WTC11 (cell line): ENCODE measurements at regions not wholly inside any gene's neighbourhood (a gene's known extent, or its start where the extent isn't known, plus 50 kb on each side); places are given as distances from the start of the nearest gene placed in this dataset.

Source experiments
- ATAC-seq: fragments of 200-7000 bp; cut with Tn5 transposase; 2 replicates; pipeline ENCODE4 v1.10.0; 2021; ENCODE audit warnings: mild to moderate bottlenecking, moderate library complexity
- CTCF ChIA-PET: fragments of 300-600 bp; sonication (Branson Sonifier 250); formaldehyde crosslinking; loops from one replicate; lab custom pipeline; 2021; ENCODE audit warnings: antibody characterized with exemption; lab: Charles Lee
- POLR2A ChIA-PET: fragments of 350-600 bp; sonication (Branson Sonifier 250); formaldehyde crosslinking; loops from one replicate; lab custom pipeline; 2021; ENCODE audit warnings: antibody characterized with exemption; lab: Charles Lee
- DNase-seq: peaks from one replicate; pipeline ENCODE4 v3.0.0; 2021; ENCODE audit warnings: low spot score
- H3K27ac Mint-ChIP-seq: 2 replicates; pipeline ENCODE4 v1.8.0; 2021; ENCODE audit warnings: mixed read lengths
- H3K27me3 Mint-ChIP-seq: 2 replicates; pipeline ENCODE4 v1.8.0; 2021; ENCODE audit warnings: low read depth, mild to moderate bottlenecking, moderate library complexity, mixed read lengths
- H3K36me3 Mint-ChIP-seq: 2 replicates; pipeline ENCODE4 v1.8.0; 2021; ENCODE audit warnings: mixed read lengths
- H3K4me1 Mint-ChIP-seq: 2 replicates; pipeline ENCODE4 v1.8.0; 2022; ENCODE audit warnings: mixed read lengths
- H3K4me3 Mint-ChIP-seq: 2 replicates; pipeline ENCODE4 v1.8.0; 2021; ENCODE audit warnings: mild to moderate bottlenecking, moderate library complexity, mixed read lengths
- H3K9me3 Mint-ChIP-seq: 2 replicates; pipeline ENCODE4 v1.8.0; 2021; ENCODE audit warnings: mixed read lengths
- CREB1 ChIP-seq: sonication (generic); formaldehyde crosslinking; IDR thresholded peaks from 2 replicates; pipeline ENCODE4 v1.8.0; 2023; ENCODE audit warnings: mild to moderate bottlenecking, missing genetic modification reagents
- CREM ChIP-seq: sonication (generic); formaldehyde crosslinking; IDR thresholded peaks from 2 replicates; pipeline ENCODE4 v1.8.1; 2022; ENCODE audit warnings: mild to moderate bottlenecking, missing genetic modification reagents, moderate library complexity
- E2F4 ChIP-seq: sonication (generic); formaldehyde crosslinking; IDR thresholded peaks from 2 replicates; pipeline ENCODE4 v1.8.1; 2022; ENCODE audit warnings: low read depth, mild to moderate bottlenecking, moderate library complexity, missing genetic modification reagents, borderline replicate concordance
- FOXK1 ChIP-seq: sonication (generic); formaldehyde crosslinking; IDR thresholded peaks from 2 replicates; pipeline ENCODE4 v1.8.0; 2022; ENCODE audit warnings: mild to moderate bottlenecking, moderate library complexity, missing genetic modification reagents
- GTF2I ChIP-seq: fragments of 250-450 bp; sonication (Bioruptor Pico); conservative IDR thresholded peaks from 2 replicates; pipeline ENCODE4 v1.4.0; 2021; ENCODE audit warnings: mild to moderate bottlenecking
- IRF1 ChIP-seq: sonication (generic); formaldehyde crosslinking; IDR thresholded peaks from 2 replicates; pipeline ENCODE4 v1.8.0; 2023; ENCODE audit warnings: missing genetic modification reagents
- MLX ChIP-seq: sonication (generic); formaldehyde crosslinking; IDR thresholded peaks from 2 replicates; pipeline ENCODE4 v1.8.1; 2023; ENCODE audit warnings: mild to moderate bottlenecking, missing genetic modification reagents, moderate library complexity
- MXD4 ChIP-seq: fragments of 250-450 bp; sonication (Bioruptor Pico); IDR thresholded peaks from 2 replicates; pipeline ENCODE4 v1.8.0; 2021; ENCODE audit warnings: mild to moderate bottlenecking, moderate library complexity, borderline replicate concordance
- NFATC4 ChIP-seq: fragments of 250-450 bp; sonication (Bioruptor Pico); IDR thresholded peaks from 2 replicates; pipeline ENCODE4 v1.9.0; 2021; ENCODE audit warnings: mild to moderate bottlenecking
- NR2C2 ChIP-seq: sonication (generic); formaldehyde crosslinking; IDR thresholded peaks from 2 replicates; pipeline ENCODE4 v1.8.0; 2022; ENCODE audit warnings: mild to moderate bottlenecking, missing genetic modification reagents
- RORB ChIP-seq: fragments of 250-450 bp; sonication (Bioruptor Pico); IDR thresholded peaks from 2 replicates; pipeline ENCODE4 v1.9.0; 2021; ENCODE audit warnings: mild to moderate bottlenecking
- SMAD3 ChIP-seq: sonication (generic); formaldehyde crosslinking; IDR thresholded peaks from 2 replicates; pipeline ENCODE4 v1.8.0; 2022; ENCODE audit warnings: missing genetic modification reagents, mild to moderate bottlenecking, borderline replicate concordance
- ZBTB43 ChIP-seq: sonication (generic); formaldehyde crosslinking; IDR thresholded peaks from 2 replicates; pipeline ENCODE4 v1.8.1; 2023; ENCODE audit warnings: mild to moderate bottlenecking, missing genetic modification reagents
- ZNF396 ChIP-seq: fragments of 250-450 bp; sonication (Bioruptor Pico); IDR thresholded peaks from 2 replicates; pipeline ENCODE4 v1.8.0; 2021; ENCODE audit warnings: mild to moderate bottlenecking, moderate library complexity, borderline replicate concordance
- ZNF425 ChIP-seq: fragments of 250-450 bp; sonication (Bioruptor Pico); conservative IDR thresholded peaks from 2 replicates; pipeline ENCODE4 v1.9.0; 2021; ENCODE audit warnings: mild to moderate bottlenecking
- ZNF671 ChIP-seq: fragments of 250-450 bp; sonication (Bioruptor Pico); IDR thresholded peaks from 2 replicates; pipeline ENCODE4 v1.8.0; 2021; ENCODE audit warnings: mild to moderate bottlenecking
- TF ChIP-seq, protein P1 (sequence below): sonication (generic); formaldehyde crosslinking; IDR thresholded peaks from 2 replicates; pipeline ENCODE4 v1.8.1; 2023; ENCODE audit warnings: mild to moderate bottlenecking, missing genetic modification reagents
- TF ChIP-seq, protein P2 (sequence below): fragments of 250-450 bp; sonication (Bioruptor Pico); IDR thresholded peaks from 2 replicates; pipeline ENCODE4 v1.9.0; 2021; ENCODE audit warnings: mild to moderate bottlenecking, borderline replicate concordance

- Mint-ChIP-seq H3K27me3 (no peaks in the 10 kb centered on the region), H3K27ac (no peak overlapping the region), H3K4me1 (no peaks in the 10 kb centered on the region), H3K4me3 (no peak overlapping the region), H3K36me3 (no peaks in the 10 kb centered on the region), H3K9me3 (no peaks in the 10 kb centered on the region)
- ChIA-PET CTCF (no interaction called here), POLR2A (no interaction called here)
- ATAC-seq (no peak), DNase-seq (no peak)
- TF ChIP-seq ZNF396 (CRISPR knock-in tag) = no peak
- TF ChIP-seq IRF1 (CRISPR knock-in tag) = no peak
- no peak for TF ChIP-seq SMAD3 (CRISPR knock-in tag)
- TF ChIP-seq MLX (CRISPR knock-in tag) = no peak
- TF ChIP-seq RORB = no peak
- TF ChIP-seq GTF2I (CRISPR knock-in tag) = no peak
- TF ChIP-seq ZNF671 (CRISPR knock-in tag) = no peak
- TF ChIP-seq, protein P1, sequence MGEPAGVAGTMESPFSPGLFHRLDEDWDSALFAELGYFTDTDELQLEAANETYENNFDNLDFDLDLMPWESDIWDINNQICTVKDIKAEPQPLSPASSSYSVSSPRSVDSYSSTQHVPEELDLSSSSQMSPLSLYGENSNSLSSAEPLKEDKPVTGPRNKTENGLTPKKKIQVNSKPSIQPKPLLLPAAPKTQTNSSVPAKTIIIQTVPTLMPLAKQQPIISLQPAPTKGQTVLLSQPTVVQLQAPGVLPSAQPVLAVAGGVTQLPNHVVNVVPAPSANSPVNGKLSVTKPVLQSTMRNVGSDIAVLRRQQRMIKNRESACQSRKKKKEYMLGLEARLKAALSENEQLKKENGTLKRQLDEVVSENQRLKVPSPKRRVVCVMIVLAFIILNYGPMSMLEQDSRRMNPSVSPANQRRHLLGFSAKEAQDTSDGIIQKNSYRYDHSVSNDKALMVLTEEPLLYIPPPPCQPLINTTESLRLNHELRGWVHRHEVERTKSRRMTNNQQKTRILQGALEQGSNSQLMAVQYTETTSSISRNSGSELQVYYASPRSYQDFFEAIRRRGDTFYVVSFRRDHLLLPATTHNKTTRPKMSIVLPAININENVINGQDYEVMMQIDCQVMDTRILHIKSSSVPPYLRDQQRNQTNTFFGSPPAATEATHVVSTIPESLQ (CRISPR knock-in tag) = no peak
These were observed 384.7 kb downstream of the ANXA1 start for GRCh38 chr9:73536403-73536802.

GRCh38 chr9:73537561-73537960 lies 385.9 kb downstream of the ANXA1 start:
- CTCF ChIA-PET = no interaction called here
- no peak for ATAC-seq
- Mint-ChIP-seq H3K27me3 (no peaks in the 10 kb centered on the region), H3K4me1 (no peaks in the 10 kb centered on the region), H3K36me3 (no peaks in the 10 kb centered on the region), H3K27ac (no peak overlapping the region), H3K9me3 (no peaks in the 10 kb centered on the region), H3K4me3 (no peak overlapping the region)
- DNase-seq = no peak
- POLR2A ChIA-PET = no interaction called here
- TF ChIP-seq FOXK1 (no peak), CREM (CRISPR knock-in tag) (no peak), MLX (CRISPR knock-in tag) (no peak), ZBTB43 (CRISPR knock-in tag) (no peak), MXD4 (CRISPR knock-in tag) (no peak), ZNF425 (CRISPR knock-in tag) (no peak), NFATC4 (CRISPR knock-in tag) (no peak), NR2C2 (CRISPR knock-in tag) (no peak)

DNA sequence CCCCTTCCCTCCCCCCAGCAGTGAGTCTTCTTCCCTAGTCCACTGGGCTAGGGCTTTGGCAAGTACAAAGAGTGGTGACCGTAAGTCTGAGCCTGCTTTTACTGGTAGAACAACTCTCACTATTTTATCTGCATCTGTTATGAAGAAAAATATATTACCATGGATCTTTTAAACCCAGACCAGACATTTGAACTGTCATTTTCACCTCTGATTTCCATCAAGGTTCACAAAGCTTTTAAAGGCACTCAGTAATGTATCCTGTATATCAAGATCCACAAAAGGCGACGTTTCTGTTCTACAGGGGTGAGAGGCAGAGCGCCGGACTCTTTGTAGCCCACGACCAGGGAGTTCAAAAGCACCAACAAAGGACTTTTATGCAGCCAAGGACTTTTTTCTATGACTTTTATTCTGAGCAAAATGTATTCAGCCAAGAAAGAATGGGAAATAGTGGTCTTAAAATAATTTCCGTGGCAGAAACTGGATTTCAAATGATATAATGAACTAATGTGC lies 388.3 kb downstream of the ANXA1 start:
- H3K9me3 Mint-ChIP-seq = no peaks in the 10 kb centered on the region
- no peak overlapping the region for H3K4me3 Mint-ChIP-seq
- H3K4me1 Mint-ChIP-seq = no peaks in the 10 kb centered on the region
- no peaks in the 10 kb centered on the region for H3K27me3 Mint-ChIP-seq
- ATAC-seq = no peak
- no peaks in the 10 kb centered on the region for H3K36me3 Mint-ChIP-seq
- POLR2A ChIA-PET = no interaction called here
- DNase-seq = no peak
- no peak overlapping the region for H3K27ac Mint-ChIP-seq
- CTCF ChIA-PET = no interaction called here
- TF ChIP-seq RORB (no peak), E2F4 (CRISPR knock-in tag) (no peak), CREB1 (CRISPR knock-in tag) (no peak)
- TF ChIP-seq, protein P2, sequence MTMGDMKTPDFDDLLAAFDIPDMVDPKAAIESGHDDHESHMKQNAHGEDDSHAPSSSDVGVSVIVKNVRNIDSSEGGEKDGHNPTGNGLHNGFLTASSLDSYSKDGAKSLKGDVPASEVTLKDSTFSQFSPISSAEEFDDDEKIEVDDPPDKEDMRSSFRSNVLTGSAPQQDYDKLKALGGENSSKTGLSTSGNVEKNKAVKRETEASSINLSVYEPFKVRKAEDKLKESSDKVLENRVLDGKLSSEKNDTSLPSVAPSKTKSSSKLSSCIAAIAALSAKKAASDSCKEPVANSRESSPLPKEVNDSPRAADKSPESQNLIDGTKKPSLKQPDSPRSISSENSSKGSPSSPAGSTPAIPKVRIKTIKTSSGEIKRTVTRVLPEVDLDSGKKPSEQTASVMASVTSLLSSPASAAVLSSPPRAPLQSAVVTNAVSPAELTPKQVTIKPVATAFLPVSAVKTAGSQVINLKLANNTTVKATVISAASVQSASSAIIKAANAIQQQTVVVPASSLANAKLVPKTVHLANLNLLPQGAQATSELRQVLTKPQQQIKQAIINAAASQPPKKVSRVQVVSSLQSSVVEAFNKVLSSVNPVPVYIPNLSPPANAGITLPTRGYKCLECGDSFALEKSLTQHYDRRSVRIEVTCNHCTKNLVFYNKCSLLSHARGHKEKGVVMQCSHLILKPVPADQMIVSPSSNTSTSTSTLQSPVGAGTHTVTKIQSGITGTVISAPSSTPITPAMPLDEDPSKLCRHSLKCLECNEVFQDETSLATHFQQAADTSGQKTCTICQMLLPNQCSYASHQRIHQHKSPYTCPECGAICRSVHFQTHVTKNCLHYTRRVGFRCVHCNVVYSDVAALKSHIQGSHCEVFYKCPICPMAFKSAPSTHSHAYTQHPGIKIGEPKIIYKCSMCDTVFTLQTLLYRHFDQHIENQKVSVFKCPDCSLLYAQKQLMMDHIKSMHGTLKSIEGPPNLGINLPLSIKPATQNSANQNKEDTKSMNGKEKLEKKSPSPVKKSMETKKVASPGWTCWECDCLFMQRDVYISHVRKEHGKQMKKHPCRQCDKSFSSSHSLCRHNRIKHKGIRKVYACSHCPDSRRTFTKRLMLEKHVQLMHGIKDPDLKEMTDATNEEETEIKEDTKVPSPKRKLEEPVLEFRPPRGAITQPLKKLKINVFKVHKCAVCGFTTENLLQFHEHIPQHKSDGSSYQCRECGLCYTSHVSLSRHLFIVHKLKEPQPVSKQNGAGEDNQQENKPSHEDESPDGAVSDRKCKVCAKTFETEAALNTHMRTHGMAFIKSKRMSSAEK (CRISPR knock-in tag) = no peak
